DOHH2 (cell line): ENCODE measurements at regions not wholly inside any gene's neighbourhood (a gene's known extent, or its start where the extent isn't known, plus 50 kb on each side); places are given as distances from the start of the nearest gene placed in this dataset.

ENCODE experiments used
- CTCF ChIP-seq: fragments of 200-600 bp; sonication (generic); IDR thresholded peaks from one replicate; pipeline ENCODE4 v1.5.1; 2014; ENCODE audit warnings: antibody characterized with exemption, mild to moderate bottlenecking, low read depth, low read length; ENCODE audit not compliant: poor library complexity, severe bottlenecking
- EZH2phosphoT487 ChIP-seq: fragments of 200-600 bp; sonication (generic); IDR thresholded peaks from 2 replicates; pipeline ENCODE4 v1.6.1; 2017; ENCODE audit warnings: borderline replicate concordance, mild to moderate bottlenecking, antibody characterized with exemption, low read length, moderate library complexity, mixed read lengths

GRCh38 chr9:78436873-78437272 lies 139.9 kb downstream of the PSAT1 start:
- TF ChIP-seq CTCF: no peak
- no peak for TF ChIP-seq EZH2phosphoT487
